ENCODE measurements at regions not wholly inside any gene's neighbourhood (a gene's known extent, or its start where the extent isn't known, plus 50 kb on each side); places are given as distances from the start of the nearest gene placed in this dataset.

DNA sequence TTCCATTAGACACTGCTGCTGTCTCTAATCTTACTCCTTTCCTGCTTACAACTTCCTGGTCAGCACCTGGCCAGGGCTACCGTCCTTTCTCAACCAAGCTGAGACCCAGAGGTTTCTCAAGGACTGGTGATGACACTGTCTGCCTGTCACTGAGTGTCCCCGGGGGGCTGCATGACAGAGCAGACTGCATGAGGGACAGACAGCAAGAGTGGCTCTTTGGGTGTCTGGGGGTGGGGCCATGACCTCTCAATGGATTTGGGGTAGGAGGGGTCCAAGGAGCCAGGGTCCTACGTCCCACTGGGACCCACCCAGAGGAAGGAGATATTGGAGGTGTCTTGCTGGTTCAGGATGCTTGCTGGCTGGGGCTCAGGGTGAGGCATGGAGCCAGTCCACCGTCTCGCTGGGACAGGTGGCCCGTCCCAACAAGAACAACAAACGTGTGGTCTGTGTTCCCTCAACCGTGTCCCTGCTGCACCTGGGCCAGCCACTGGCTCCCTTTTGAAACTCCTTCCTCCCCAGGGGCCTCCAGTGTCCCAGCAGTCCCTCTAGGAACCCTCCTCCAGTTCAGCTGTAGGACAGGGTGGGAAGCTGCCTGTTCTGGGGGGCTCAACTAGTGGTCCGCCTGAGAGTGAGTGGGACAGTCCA, 344.6 kb upstream of the AJAP1 start:
- DNase-seq (ENCODE audit: low read depth): no peak

DNA sequence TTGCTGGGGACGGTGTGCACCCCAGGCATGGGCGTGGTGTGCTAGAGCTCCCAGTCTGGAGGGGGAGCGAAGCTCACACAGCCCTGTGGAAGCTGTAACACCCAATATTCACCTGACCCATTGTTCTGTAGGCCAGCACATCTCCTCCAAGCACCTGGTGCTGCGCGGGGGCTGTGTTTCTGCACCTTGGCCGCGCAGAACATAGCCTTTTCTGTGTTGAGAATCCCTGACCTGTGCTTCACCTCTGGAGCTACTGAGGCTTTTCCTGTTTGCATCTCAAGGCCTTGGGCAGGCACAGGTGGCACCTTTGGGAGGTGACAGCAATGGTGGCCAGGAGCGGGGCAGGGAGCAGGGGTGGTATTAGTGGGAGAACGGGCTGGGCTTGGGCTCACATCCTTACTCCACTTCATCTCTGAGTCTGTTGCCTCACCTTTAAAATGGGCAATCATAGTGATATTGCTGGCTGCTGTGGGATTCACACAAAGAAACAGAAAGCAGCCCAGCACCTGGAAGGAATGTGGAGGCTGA, 343.9 kb upstream of the AJAP1 start:
- no peak for DNase-seq (ENCODE audit: low read depth)

DNA sequence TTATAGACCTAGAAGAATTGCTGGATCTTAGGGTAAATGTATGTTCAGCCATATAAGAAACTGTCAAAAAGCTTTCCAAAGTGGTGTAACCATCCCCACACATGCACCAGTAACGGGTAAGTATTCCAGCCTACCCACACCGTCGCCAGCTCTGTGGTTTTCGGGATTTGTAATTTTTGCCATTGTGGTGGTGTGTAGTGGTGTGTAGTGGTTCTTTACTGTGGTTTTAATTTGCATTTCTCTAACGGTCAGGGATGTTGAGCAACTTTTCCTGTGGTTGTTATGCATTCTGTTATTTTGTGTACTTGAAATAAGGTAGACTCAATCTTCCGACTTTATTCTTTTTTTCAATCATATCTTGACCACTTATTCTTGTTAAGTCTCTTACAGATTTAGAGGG, 342.4 kb upstream of the AJAP1 start:
- no peak for DNase-seq (ENCODE audit: low read depth)

DNA sequence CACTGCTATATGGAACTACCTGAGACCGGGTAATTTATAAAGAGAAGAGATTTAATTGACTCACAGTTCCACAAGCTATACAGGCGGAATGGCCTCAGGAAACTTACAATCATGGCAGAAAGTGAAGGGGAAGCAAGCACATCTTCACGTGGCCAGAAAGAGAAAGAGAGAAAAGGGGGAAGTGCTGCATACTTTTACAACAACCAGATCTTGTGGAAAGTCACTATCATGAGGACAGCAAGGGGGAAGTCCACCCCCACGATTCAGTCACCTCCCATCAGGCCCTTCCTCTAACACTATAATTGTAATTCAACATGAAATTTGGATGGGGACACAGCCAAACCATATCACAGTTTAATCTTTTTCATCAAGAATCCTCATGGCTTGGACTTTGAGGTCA, 339.2 kb upstream of the AJAP1 start:
- DNase-seq (ENCODE audit: low read depth): no peak

DNA sequence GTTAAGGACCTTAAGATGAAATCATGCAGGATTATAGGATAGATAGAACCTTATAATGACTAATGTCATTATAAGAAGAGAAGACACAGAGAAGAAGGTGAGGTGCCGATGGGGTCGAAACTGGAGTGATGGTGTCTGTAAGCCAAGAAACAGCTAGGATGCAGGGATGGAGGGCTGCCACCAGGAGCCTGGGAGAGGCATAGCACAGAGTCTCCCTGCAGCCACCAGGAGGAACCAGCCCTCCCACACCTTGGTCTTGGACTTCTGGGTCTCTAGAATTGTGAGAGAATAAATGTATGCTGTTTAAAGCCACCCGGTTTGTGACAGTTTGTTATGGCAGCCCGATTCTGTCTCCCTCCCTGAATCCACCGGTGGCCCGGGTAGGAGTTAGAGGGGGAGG, 337.2 kb upstream of the AJAP1 start:
- DNase-seq (ENCODE audit: low read depth): no peak

DNA sequence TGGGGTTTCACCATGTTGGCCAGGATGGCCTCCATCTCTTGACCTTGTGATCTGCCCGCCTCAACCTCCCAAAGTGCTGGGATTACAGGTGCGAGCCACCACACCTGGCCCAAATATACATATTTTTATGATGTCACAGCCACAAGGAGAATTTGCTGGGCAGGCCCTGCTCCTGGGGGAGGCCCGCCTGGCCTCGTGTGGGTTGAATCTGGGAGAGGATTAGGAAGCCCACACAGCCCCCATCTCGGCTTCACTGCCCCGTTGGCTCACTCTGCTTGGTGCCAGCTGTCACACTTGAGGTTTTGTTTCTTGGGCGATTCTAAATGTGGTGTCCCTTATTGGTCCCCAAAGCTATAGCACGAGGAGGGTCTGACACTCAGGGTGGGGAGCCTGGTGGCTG, 335.7 kb upstream of the AJAP1 start:
- DNase-seq (ENCODE audit: low read depth): no peak

DNA sequence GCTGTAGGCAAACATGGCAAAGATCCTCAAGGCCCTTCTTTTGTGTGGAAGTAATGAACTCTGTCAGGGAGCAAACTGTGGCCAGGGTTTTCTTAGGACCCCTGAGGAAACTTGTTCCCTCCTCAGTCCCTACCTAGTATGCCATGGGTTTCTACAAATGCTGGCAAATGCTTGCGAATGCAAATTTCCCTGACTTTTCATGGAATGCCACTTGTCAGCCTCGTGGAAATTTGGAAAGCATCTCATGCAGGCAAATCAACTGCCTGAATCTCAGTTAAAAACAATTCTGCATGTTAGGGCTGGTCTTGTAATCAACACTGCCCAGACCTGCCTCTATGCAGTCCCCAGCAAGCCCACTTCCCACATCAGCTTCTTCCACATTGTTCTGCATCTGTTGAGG, 334.9 kb upstream of the AJAP1 start:
- DNase-seq (ENCODE audit: low read depth): no peak

DNA sequence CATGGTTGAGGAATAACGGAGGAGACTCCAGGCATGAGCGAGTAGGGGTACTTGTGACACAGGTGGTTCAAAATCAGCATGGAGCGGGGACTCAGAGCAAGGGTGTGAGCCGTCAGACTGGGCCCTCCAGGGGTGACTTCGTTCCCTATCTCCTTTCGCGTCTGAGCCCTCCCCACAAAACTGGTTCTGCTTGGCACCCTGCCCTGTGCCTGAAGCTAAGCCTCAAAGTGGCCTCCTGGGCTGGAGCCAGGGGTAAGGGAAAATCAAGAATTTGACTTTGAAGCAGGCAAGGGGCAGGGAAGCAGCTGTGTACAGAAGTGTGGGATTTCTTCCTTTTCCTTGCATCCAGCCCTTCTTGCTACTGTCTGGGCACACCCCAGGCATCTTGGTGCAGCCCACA, 331.5 kb upstream of the AJAP1 start:
- no peak for DNase-seq (ENCODE audit: low read depth)

DNA sequence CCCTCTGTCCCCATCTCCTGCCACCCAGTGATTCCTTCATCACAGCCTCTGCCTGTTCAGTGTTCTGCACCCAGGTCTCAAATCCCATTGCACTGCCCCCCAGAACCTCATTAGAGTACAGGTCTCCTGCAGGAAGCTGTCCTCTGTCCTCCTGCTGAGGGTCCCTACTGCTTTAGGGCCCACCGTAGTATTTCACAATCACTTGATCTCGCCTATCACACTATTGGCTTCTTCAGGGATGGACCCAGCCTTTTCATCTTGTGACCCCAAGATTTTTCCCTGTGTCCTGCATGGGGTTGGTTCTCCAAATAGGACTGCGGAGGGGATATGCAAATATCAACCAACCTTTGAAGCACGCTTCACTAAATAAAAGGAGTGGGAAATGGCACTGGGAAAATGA, 331.1 kb upstream of the AJAP1 start:
- DNase-seq (ENCODE audit: low read depth): no peak

DNA sequence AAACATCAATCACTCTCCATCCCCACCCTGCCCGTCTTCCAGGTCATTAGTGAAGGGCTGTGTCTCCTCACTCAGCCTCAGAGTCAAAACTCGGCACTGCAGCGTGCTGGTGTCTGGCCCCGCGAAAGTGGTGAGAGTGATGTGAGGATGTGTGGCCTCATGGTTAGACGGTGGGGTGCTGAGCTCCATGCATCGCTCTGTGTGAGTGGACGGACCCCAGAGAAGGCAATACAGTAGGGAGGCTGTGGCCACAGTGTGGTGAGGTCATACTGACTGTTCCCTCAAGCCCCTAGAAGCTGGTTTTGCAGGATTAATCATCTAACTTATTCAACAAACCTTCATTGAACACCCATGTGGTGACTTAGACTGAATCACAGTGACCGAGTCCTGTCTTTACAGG, 329.9 kb upstream of the AJAP1 start:
- no peak for DNase-seq (ENCODE audit: low read depth)

DNA sequence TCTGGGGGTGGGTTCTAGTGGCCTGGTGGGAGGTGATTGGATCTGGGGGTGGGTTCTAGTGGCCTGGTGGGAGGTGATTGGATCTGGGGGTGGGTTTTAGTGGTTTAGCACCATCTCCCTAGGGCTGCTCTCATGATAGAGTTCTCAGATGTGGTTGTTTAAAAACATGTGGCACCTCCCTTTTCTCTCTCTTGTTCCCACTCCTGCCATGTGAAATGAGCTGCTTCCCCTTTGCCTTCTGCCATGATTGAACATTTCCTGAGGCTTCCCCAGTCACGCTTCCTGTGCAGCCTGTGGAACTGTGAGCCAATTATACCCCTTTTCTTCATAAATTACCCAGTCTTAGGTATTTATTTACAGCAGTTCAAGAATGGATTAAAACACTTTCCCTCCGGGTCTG, 327.3 kb upstream of the AJAP1 start:
- no peak for DNase-seq (ENCODE audit: low read depth)

DNA sequence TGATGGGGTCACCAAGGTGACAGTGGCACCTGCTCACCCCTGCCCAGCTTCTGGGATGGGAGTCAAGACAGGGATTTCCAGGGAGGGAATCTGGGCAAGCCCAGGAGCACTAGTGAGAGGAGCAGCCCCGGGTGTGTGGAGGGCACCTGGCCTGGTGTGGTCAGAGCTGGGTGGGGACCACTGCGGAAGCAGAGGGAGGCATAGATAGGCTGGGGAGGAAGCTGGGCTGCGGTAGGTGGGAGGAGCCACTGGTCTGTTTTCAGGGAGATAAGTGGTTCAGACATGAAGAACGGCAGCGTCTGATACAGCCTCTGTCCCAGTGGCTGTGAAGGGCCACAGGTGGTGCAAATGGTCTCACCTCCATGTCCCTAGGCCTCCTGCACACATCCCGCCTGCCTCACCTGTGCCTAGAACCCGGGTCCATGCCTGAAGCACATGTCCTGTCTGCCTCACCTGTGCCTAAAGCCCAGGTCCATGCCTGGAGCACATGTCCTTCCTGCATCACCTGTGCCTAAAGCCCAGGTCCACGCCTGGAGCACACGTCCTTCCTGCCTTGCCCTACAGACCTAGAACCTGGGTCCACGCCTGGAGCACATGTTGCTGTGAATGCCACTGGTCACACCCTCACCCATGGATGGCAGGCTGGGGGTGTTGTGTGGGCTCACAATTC, 325.9 kb upstream of the AJAP1 start:
- DNase-seq (ENCODE audit: low read depth): no peak

DNA sequence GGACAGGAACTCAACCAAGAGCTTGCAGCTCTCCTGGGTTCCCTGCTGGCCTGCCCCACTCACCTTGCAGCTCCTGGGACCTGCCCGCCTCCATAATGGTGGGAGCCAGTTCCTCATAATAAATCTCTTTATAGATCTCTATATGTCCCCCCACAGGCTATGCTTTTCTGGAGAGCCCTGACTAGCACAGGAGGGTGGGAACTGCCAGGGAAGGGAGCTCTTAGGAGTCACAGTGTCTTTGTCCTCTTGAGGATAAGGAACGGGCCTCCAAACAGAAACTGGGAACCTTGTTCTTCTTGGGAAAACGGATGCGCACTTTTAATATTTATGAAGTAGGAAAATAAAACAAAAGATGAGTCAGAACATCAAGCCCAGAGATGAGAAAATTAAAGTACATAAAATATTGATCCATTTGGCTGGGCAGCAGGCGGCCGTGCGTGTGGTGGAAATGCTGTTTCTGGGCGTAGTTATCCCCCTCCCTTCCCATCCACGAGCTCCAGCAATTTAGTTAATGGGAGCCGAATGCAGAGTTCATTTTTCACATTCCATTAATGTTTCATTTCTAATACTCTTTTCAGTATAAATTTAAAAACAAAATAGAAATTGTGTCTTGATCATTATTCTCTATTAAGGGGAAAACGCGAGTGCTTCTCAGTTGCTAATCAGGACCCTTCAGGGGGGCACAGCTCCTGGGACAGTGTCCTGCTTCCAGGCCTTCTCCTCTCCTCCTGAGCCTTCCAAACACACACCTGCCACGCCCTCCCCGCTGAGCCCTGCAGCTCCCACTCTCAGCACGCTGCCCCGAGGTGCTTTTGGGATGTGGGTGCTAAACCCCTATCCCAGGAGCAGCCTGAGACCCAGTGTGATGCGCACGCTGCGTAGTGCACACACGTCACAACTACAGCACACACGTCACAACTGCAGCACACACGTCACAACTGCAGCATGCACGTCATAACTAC, 323.3 kb upstream of the AJAP1 start:
- DNase-seq (ENCODE audit: low read depth): no peak

DNA sequence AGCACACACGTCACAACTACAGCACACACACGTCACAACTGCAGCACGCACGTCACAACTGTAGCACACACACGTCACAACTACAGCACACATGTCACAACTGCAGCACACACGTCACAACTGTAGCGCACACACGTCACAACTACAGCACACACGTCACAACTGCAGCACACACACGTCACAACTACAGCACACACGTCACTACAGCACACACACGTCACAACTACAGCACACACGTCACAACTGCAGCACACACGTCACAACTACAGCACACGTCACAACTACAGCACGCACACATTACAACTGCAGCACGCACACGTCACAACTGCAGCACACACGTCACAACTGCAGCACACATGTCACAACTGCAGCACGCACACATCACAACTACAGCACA, 322.6 kb upstream of the AJAP1 start:
- DNase-seq (ENCODE audit: low read depth): no peak

DNA sequence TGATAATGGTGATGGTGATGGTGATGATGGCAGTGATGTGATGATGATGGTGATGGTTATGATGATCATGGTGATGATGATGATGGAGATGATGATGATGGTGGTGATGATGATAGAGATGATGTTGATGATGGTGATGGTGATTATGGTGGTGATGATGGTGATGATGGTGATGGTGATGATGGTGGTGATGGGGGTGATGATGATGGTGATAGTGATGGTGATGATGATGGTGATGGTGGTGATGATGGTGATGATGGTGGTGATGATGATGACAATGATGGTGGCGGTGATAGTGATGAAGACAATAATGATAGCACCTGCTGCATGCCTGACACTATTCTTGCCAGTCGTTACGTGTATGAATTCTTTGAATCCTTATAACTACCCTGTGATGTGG, 317.9 kb upstream of the AJAP1 start:
- no peak for DNase-seq (ENCODE audit: low read depth)

DNA sequence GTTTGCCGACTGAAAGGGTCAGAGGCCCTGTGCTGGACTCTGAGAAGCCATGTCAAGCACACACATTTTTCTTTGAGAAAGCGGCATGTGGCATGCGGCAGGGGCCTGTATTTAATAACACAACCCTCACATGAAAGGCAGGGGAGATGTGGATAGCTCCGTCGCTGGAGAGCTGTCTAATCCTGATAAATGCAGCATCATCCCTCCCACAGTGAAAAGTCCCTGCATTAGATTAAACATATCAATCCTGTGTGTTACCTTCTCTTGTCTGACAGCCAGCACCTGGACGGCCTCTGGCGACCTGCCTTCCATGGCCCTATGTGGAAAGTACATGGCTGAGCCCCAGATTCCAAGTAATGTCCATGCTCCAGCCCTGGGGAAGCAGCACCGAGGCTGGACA, 313.0 kb upstream of the AJAP1 start:
- DNase-seq (ENCODE audit: low read depth): no peak

DNA sequence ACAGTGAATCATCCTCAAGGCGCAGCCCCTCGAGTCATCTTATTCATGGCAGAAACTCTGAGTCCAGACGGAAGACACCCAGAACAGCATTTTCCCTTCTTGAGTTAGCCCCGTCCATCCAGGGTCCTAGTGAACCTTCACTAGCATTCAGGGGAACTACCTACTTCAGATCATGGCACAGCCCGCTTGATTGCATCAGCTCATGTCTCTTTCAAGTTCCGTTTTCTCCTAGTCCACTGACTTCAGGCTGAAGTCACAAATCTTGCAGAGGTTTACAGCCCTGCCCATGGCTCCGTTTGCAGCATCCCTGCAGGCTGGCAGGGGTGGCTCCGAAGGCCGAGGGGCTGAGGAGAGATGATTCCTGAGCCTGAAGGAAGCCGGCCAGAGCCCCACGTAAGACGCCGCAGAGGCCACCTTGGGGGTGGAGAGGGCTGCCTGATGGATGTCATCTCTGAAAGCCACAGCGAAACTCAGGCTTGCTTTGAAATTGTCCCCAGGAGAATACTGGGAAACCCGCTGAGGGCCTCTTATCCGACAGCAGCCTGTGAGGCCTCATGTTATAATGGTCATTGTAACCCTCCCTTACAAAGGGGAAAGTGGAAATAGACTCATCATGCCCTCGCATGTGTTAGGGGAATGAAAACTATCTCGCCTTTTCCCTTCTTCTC, 310.2 kb upstream of the AJAP1 start:
- DNase-seq (ENCODE audit: low read depth): no peak

DNA sequence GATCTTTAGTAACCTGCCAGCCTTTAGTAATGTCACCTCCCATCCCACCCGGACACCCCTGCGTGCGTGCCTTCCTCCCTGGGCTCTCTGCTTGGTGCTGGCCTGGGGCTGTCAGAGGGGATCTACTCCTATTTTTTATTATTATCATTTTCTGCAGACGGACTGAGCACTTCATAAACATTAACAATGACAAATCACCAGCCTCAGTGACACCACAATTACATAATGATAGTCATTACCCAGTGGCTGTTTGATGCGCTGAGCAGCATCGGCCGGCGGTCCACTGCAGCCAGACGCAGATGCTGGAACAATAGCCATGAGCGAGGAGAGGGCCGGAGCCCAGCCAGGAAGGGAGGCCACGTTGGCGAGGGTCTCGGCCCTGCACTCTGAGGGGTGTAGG, 309.3 kb upstream of the AJAP1 start:
- DNase-seq (ENCODE audit: low read depth): no peak

DNA sequence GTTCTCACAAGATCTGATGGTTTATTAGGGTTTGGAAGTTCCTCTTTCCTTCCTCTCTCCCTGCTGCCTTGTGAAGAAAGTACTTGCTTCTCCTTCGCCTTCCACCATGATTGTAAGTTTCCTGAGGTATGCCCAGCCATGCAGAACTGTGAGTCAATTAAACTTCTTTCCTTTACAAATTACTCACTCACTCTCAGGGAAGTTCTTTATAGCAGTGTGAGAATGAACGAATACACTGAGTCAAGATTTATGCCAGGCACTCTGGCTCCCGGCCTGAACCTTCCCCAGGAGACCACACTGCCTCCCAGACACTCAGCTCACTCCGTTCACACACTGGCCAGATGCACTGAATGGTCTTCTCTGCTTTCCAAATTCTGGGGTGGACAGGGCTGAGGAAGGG, 308.3 kb upstream of the AJAP1 start:
- no peak for DNase-seq (ENCODE audit: low read depth)

DNA sequence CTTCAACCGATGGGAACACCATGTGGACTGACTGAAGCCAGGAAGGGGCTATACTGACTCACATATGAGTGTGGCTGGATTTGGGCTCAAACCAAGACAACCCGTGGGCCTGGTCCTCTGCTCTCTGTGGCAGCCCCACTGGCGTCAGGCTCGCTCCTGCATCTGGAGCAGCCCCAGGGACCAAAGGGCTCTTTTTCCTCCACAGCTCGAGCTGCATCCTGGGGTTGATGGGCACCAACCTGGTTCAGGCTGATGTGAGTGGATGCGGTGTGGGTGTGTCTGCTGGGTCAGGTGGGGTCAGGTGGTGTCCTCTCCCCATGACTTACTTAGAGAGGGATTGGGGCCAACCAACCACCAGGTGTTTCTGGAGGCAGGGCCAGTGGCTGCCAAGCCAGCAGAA, 303.0 kb upstream of the AJAP1 start:
- no peak for DNase-seq (ENCODE audit: low read depth)

DNA sequence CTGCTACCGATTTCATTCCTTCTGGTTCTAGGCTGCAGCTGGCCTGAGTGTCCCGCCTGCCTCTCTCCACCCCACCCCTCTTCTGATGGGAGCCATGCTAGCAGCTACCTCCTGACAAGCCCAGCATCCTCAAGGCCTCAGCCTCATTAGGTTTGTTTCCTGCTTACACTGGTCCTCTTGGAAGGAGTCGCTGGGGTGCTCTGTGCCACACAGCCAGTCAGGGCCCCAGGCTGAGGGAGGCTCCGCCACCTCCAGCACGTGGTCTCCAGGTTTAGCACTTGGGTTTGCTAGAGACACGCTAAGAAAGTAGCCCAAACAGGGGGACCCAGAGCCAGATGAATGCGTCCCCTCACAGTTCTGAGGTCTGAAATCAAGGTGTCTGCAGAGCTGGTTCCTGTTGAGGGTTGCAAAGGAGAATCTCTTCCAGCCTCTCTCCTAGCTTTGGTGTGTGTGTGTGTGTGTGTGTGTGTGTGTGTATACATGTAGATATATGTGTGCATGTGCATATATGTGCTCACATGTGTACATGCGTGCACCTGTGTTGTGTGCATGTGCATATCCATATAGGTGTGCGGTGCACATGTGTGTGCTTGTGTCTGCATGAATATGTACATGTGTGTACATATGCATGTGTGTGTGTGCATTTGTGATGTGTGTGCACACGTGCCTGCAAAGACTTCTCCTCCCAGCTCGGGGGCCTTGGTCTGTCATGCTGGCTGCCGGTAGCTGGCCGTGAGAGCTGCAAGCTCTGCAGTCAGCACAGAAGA, 301.1 kb upstream of the AJAP1 start:
- no peak for DNase-seq (ENCODE audit: low read depth)

All from myocyte (in vitro differentiated cells).